ENCODE measurements at regions not wholly inside any gene's neighbourhood (a gene's known extent, or its start where the extent isn't known, plus 50 kb on each side); places are given as distances from the start of the nearest gene placed in this dataset.

DNA sequence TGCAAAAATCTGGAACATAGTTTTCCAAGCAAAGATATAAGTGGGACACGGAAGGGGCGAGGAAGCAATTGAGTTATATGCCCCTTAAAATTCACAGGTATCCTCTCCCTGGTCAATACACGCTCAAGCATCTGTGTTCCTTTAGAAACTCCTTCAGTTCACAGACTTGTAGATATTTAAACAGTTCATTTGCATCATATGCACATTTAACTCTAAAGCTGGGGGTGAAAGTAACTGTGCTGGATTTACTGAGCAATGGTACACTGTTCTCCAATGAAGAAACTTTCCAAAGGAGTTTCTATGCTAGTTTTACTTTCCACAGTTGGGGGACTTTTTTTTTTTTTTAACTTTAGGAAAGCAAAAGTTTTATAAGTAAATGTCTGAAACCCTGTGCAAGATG is 293.0 kb upstream of the TNP1 start:
- Histone ChIP-seq H3K4me3 (no peak overlapping the region), H3K27ac (no peak overlapping the region), H3K27me3 (peaks cover 0 to 84% (median 0%) of the 10 kb centered on the region in 7 donors), H3K4me1 (no peaks in the 10 kb centered on the region), H3K36me3 (no peaks in the 10 kb centered on the region), H3K9me3 (no peaks in the 10 kb centered on the region)
- 87 to 98% methylated on average over 3 of the region's 3 CpGs for WGBS, 2 donors
- TF ChIP-seq, protein P1, sequence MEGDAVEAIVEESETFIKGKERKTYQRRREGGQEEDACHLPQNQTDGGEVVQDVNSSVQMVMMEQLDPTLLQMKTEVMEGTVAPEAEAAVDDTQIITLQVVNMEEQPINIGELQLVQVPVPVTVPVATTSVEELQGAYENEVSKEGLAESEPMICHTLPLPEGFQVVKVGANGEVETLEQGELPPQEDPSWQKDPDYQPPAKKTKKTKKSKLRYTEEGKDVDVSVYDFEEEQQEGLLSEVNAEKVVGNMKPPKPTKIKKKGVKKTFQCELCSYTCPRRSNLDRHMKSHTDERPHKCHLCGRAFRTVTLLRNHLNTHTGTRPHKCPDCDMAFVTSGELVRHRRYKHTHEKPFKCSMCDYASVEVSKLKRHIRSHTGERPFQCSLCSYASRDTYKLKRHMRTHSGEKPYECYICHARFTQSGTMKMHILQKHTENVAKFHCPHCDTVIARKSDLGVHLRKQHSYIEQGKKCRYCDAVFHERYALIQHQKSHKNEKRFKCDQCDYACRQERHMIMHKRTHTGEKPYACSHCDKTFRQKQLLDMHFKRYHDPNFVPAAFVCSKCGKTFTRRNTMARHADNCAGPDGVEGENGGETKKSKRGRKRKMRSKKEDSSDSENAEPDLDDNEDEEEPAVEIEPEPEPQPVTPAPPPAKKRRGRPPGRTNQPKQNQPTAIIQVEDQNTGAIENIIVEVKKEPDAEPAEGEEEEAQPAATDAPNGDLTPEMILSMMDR (IDR thresholded peaks at IDR 0.05): no peak
- intact Hi-C loops (cut with DNase I): loop anchor here in 1 of 10 donors (10.0 kb wide), 1 partner anchor 562 kb away; no protein-coding TSS in a partner anchor
- ATAC-seq (no peak), DNase-seq (no peak)

DNA sequence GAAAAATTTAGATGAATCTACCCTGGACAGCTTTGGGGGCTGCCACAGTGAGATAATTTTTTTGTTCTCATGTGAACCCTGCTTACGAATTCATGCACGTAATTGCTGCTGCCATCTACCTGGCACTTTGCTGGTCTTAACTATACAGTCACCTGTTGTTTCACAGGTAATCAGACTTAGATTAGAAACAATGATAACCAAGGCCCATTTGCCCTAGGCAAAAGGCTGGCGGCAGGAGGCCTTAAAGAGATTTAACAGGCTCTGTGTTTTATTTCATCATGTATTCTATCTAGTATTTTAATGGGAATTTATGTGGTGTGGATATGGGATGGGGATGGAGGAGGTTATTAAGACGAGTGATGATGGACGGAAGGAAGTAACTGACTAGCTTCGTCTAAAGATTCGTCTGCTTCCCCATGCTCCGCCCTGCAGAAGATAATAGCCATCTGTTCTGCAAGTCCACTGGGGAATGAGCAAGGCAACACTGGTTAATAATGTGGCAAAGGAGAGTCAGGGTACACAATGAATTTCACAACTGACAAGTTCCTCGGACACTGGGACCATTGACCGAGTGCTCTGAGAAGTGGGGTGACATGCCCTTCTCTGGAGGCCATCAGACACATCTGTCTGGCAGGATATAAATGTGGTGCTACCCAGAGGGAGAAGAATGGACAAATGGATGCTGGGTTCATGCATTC is 291.8 kb upstream of the TNP1 start:
- 69 to 77% methylated on average over 10 of the region's 10 CpGs for WGBS, 2 donors
- H3K27me3 ChIP-seq: peaks cover 0 to 82% (median 0%) of the 10 kb centered on the region in 7 donors
- peak overlapping the region in 2 of 10 donors; percentile 21 to 34 for H3K27ac ChIP-seq
- DNase-seq (no peak), ATAC-seq (peak in 6 of 8 donors; percentile 20 to 83 (median 67))
- H3K4me3 ChIP-seq: no peak overlapping the region
- H3K4me1 ChIP-seq: no peaks in the 10 kb centered on the region
- no peaks in the 10 kb centered on the region for H3K36me3 ChIP-seq
- intact Hi-C loops (cut with DNase I): loop anchor here in 1 of 10 donors (10.0 kb wide), 1 partner anchor 563 kb away; no protein-coding TSS in a partner anchor
- no peaks in the 10 kb centered on the region for H3K9me3 ChIP-seq
- TF ChIP-seq, protein P1 (IDR thresholded peaks at IDR 0.05): no peak

DNA sequence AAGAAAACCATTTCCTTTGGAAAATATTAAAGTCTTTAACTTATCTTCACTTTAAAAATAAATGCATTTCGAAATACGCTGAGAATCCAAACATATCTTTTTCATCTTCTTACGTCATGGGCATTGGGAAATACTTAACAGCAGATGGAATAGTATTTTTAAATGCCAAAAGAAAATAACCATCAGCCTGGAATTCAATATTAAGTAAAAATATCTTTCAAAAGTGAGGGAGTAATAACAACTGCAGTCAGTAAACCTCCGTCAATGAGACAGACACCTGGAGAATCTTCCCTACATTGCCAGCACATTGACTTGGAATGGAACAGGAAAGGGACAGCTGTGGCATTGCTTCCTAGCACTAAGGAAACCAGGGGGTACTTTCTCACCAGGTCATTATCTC is 290.4 kb upstream of the TNP1 start:
- ATAC-seq: peak in 1 of 8 donors; percentile 10
- WGBS, 2 donors: 85 to 91% methylated on average over 4 of the region's 4 CpGs
- H3K4me1 ChIP-seq: no peaks in the 10 kb centered on the region
- no peak overlapping the region for H3K4me3 ChIP-seq
- H3K36me3 ChIP-seq: no peaks in the 10 kb centered on the region
- H3K9me3 ChIP-seq: no peaks in the 10 kb centered on the region
- DNase-seq: no peak
- peak overlapping the region in 2 of 10 donors; percentile 21 to 43 for H3K27ac ChIP-seq
- H3K27me3 ChIP-seq: peaks cover 0 to 79% (median 0%) of the 10 kb centered on the region in 7 donors
- intact Hi-C loops (cut with DNase I): loop anchor here in 1 of 10 donors (10.0 kb wide), 1 partner anchor 565 kb away; no protein-coding TSS in a partner anchor
- TF ChIP-seq, protein P1 (IDR thresholded peaks at IDR 0.05): no peak

DNA sequence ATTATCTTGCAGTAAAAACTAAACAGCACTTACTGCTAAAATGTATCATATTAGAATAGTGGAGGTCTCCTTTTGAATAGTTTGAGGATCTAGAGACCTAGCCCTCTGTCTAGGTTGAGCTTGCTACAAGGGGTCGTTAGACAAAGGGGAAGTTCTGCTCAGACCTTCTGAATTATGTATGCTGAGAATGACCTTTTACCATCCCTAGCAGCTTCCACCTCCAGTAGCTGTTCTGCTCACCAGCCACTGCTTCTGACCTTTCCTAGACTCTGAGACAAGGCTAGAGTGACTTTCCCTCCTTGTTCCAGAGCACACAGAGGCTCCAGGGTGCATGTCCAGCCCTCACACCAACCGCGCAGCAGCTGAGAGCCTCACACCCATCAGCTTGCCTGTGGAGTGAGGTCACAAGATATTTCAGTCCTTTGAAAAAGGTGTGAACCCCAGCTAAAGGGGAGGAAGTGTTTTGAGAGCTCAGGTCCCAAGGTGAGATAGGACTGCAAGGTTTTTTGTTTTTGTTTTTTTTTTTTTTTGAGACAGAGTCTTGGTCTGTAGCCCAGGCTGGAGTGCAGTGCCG is 289.3 kb upstream of the TNP1 start:
- Histone ChIP-seq H3K9me3 (no peaks in the 10 kb centered on the region), H3K4me1 (no peaks in the 10 kb centered on the region), H3K36me3 (no peaks in the 10 kb centered on the region), H3K27ac (no peak overlapping the region), H3K27me3 (peaks cover 0 to 77% (median 0%) of the 10 kb centered on the region in 7 donors), H3K4me3 (no peak overlapping the region)
- WGBS, 2 donors: 88% methylated on average over 4 of the region's 4 CpGs
- no peak for DNase-seq
- TF ChIP-seq, protein P1 (IDR thresholded peaks at IDR 0.05): no peak
- no peak for ATAC-seq
- intact Hi-C loops (cut with DNase I): no loop called here
